ENCODE measurements at regions not wholly inside any gene's neighbourhood (a gene's known extent, or its start where the extent isn't known, plus 50 kb on each side); places are given as distances from the start of the nearest gene placed in this dataset.

- TF ChIP-seq BRCA1 (IDR thresholded peaks at IDR 0.05; ENCODE audit: low read depth, low read length) (no peak), SP4 (IDR thresholded peaks at IDR 0.05; ENCODE audit: low read length) (no peak), RFX5 (IDR thresholded peaks at IDR 0.05; ENCODE audit: borderline replicate concordance, low read depth, low read length) (no peak), YY1 (IDR thresholded peaks at IDR 0.05; ENCODE audit: low read depth, low read length) (no peak; the same call in 1 of the 2 replicates), BACH1 (IDR thresholded peaks at IDR 0.05; ENCODE audit: low read length) (peak; percentile 86), CHD7 (IDR thresholded peaks at IDR 0.05; ENCODE audit: insufficient replicate concordance, low read length) (peak; percentile 91), TBP (IDR thresholded peaks at IDR 0.05; ENCODE audit: low read depth, low read length) (no peak; the same call in 1 of the 2 replicates), JUN (IDR thresholded peaks at IDR 0.05; ENCODE audit: low read depth, low read length) (no peak), RNF2 (IDR thresholded peaks at IDR 0.05; ENCODE audit: borderline replicate concordance, low read depth, low read length, missing control alignments, poor library complexity, severe bottlenecking) (no peak), SP1 (IDR thresholded peaks at IDR 0.05; ENCODE audit: low read depth, low read length) (peak; percentile 83), FOSL1 (IDR thresholded peaks at IDR 0.05; ENCODE audit: insufficient read depth, low read depth, low read length) (no peak), PHF8 (conservative IDR thresholded peaks at IDR 0.05; ENCODE audit: low read depth, low read length) (no peak), KDM4A (IDR thresholded peaks at IDR 0.05; ENCODE audit: low read depth, low read length, severe bottlenecking) (no peak)
Observed at GRCh38 chr13:53343361-53343744, 314.7 kb downstream of the OLFM4 start (continued).
